NAMALWA (cell line): ENCODE measurements at regions not wholly inside any gene's neighbourhood (a gene's known extent, or its start where the extent isn't known, plus 50 kb on each side); places are given as distances from the start of the nearest gene placed in this dataset.

ENCODE experiments used
- DNase-seq: peaks from one replicate; pipeline ENCODE4 v3.0.0-alpha.2; 2015; ENCODE audit warnings: low spot score

- peak; percentile 71 for DNase-seq
Measured at GRCh38 chr3:14336749-14337598, 65.4 kb upstream of the SLC6A6 start.

- DNase-seq: no peak
Measured at GRCh38 chr3:14337828-14338227, 64.6 kb upstream of the SLC6A6 start.

- DNase-seq: no peak
Measured at GRCh38 chr3:14338242-14338641, 64.2 kb upstream of the SLC6A6 start.

- no peak for DNase-seq
Measured at GRCh38 chr3:14338898-14339458, 63.4 kb upstream of the SLC6A6 start.

- no peak for DNase-seq
Measured at GRCh38 chr3:14340960-14341708, 61.3 kb upstream of the SLC6A6 start.

- no peak for DNase-seq
Measured at GRCh38 chr3:14343338-14344112, 58.9 kb upstream of the SLC6A6 start.

GRCh38 chr3:14344351-14344750 is 58.1 kb upstream of the SLC6A6 start:
- no peak for DNase-seq

GRCh38 chr3:14345496-14346150 is 56.8 kb upstream of the SLC6A6 start:
- DNase-seq: no peak

- no peak for DNase-seq
Measured at GRCh38 chr3:14346191-14346590, 56.2 kb upstream of the SLC6A6 start.

GRCh38 chr3:14346642-14347041 is 55.8 kb upstream of the SLC6A6 start:
- DNase-seq: no peak

GRCh38 chr3:14347110-14347509 is 55.3 kb upstream of the SLC6A6 start:
- no peak for DNase-seq

GRCh38 chr3:14351617-14352001 is 50.8 kb upstream of the SLC6A6 start:
- no peak for DNase-seq

- DNase-seq: peak; percentile 92
Measured at GRCh38 chr3:14352002-14352627, 50.3 kb upstream of the SLC6A6 start.
